Stimulated activated CD4-positive, alpha-beta T cell treated with anti-CD3 and anti-CD28 coated beads, Interleukin-4, amount 100 ng/mL, for 4 hours (primary cell): ENCODE measurements at regions not wholly inside any gene's neighbourhood (a gene's known extent, or its start where the extent isn't known, plus 50 kb on each side); places are given as distances from the start of the nearest gene placed in this dataset.

Source experiments
- DNase-seq, 2 experiments: peaks; one replicate each; pipeline ENCODE4 v3.0.0-alpha.2; 2020

- DNase-seq = no peak
Observed at GRCh38 chr15:47439146-47440111, 277.9 kb upstream of the SEMA6D start.

GRCh38 chr15:47442371-47442770 is 274.9 kb upstream of the SEMA6D start:
- DNase-seq = no peak

- DNase-seq = no peak
Observed at GRCh38 chr15:47443839-47444238, 273.5 kb upstream of the SEMA6D start.

- no peak for DNase-seq
Observed at GRCh38 chr15:47445723-47446392, 271.4 kb upstream of the SEMA6D start.

- no peak for DNase-seq
Observed at GRCh38 chr15:47460795-47461573, 256.3 kb upstream of the SEMA6D start.

GRCh38 chr15:47461652-47462141 is 255.6 kb upstream of the SEMA6D start:
- DNase-seq = no peak

- no peak for DNase-seq
Observed at GRCh38 chr15:47466357-47466756, 250.9 kb upstream of the SEMA6D start.

- no peak for DNase-seq
Observed at GRCh38 chr15:47470983-47471382, 246.3 kb upstream of the SEMA6D start.

GRCh38 chr15:47473106-47473725 is 244.1 kb upstream of the SEMA6D start:
- no peak for DNase-seq

GRCh38 chr15:47473832-47474231 is 243.5 kb upstream of the SEMA6D start:
- DNase-seq = no peak

GRCh38 chr15:47475336-47475735 is 242.0 kb upstream of the SEMA6D start:
- DNase-seq = no peak

GRCh38 chr15:47477341-47477740 is 240.0 kb upstream of the SEMA6D start:
- no peak for DNase-seq

GRCh38 chr15:47484059-47484458 is 233.2 kb upstream of the SEMA6D start:
- DNase-seq = no peak

- DNase-seq = no peak
Observed at GRCh38 chr15:47484997-47485396, 232.3 kb upstream of the SEMA6D start.

GRCh38 chr15:47485419-47485818 is 231.9 kb upstream of the SEMA6D start:
- no peak for DNase-seq

- no peak for DNase-seq
Observed at GRCh38 chr15:47486040-47486439, 231.3 kb upstream of the SEMA6D start.

- no peak for DNase-seq
Observed at GRCh38 chr15:47492195-47492594, 225.1 kb upstream of the SEMA6D start.

- no peak for DNase-seq
Observed at GRCh38 chr15:47493357-47494247, 223.7 kb upstream of the SEMA6D start.

GRCh38 chr15:47496343-47497185 is 220.7 kb upstream of the SEMA6D start:
- no peak for DNase-seq

- DNase-seq = no peak
Observed at GRCh38 chr15:47500842-47501241, 216.5 kb upstream of the SEMA6D start.

GRCh38 chr15:47502041-47502440 is 215.3 kb upstream of the SEMA6D start:
- DNase-seq = no peak
